SK-N-SH (cell line): ENCODE measurements at regions not wholly inside any gene's neighbourhood (a gene's known extent, or its start where the extent isn't known, plus 50 kb on each side); places are given as distances from the start of the nearest gene placed in this dataset.

Experiments used
- CTCF ChIA-PET: fragments of 300-600, 350-600 bp; formaldehyde crosslinking; extraction: SDS; loops from one replicate; lab custom pipeline; 2021; lab: Yijun Ruan, JAX
- POLR2A ChIA-PET: fragments of 350-600 bp; sonication (Branson Sonifier 250); formaldehyde crosslinking; extraction: SDS; loops from one replicate; lab custom pipeline; 2020; ENCODE audit warnings: antibody characterized with exemption, inconsistent platforms; lab: Yijun Ruan, JAX
- DNase-seq: peaks from one replicate; pipeline ENCODE4 v3.0.0; 2012
- H2AFZ ChIP-seq: fragments of 200-600 bp; sonication (generic); 2 replicates; pipeline ENCODE4 v1.8.1; 2016; ENCODE audit warnings: antibody characterized with exemption, mild to moderate bottlenecking, low read depth
- H3F3A ChIP-seq: fragments of 200-600 bp; sonication (generic); replicated peaks from 2 replicates; pipeline ENCODE3; 2016; ENCODE audit warnings: antibody characterized with exemption, mild to moderate bottlenecking; ENCODE audit not compliant: insufficient read depth
- H3K27ac ChIP-seq, 2 experiments: fragments of 200-500 bp in 1 of 2; fragments of 200-600 bp in 1 of 2; sonication (Bioruptor generic) in 1 of 2; sonication (generic), shearing (Covaris generic) in 1 of 2; 2 replicates each; pipeline versions ENCODE4 v1.5.1 to v1.6.1; 2014 to 2016; ENCODE audit warnings: low read depth in 2 of 2, inconsistent platforms in 1 of 2, low read length in 1 of 2, mild to moderate bottlenecking in 1 of 2, mixed read lengths in 1 of 2
- H3K27me3 ChIP-seq: fragments of 200-600 bp; sonication (generic), shearing (Covaris generic); 2 replicates; pipeline ENCODE4 v1.6.1; 2016; ENCODE audit warnings: mixed run types; ENCODE audit not compliant: insufficient read depth
- H3K36me3 ChIP-seq, 2 experiments: fragments of 200-500 bp in 1 of 2; fragments of 200-600 bp in 1 of 2; sonication (Bioruptor generic) in 1 of 2; sonication (generic) in 1 of 2; replicated peaks in 1 of 2; 2 replicates each; pipeline versions ENCODE3 to v1.5.1; 2014 to 2016; ENCODE audit warnings: low read length in 1 of 2, mild to moderate bottlenecking in 1 of 2; ENCODE audit not compliant: insufficient read depth in 2 of 2, control insufficient read depth in 1 of 2
- H3K4me1 ChIP-seq, 2 experiments: fragments of 200-500 bp in 1 of 2; fragments of 200-600 bp in 1 of 2; sonication (Bioruptor generic) in 1 of 2; sonication (generic), shearing (Covaris generic) in 1 of 2; 2 replicates each; pipeline versions ENCODE4 v1.5.1 to v1.6.1; 2014 to 2016; ENCODE audit warnings: low read depth in 1 of 2, low read length in 1 of 2, mixed run types in 1 of 2; ENCODE audit not compliant: insufficient read depth in 2 of 2, control insufficient read depth in 1 of 2
- H3K4me2 ChIP-seq: fragments of 200-600 bp; sonication (generic), shearing (Covaris generic); 2 replicates; pipeline ENCODE4 v1.6.1; 2017; ENCODE audit warnings: mixed run types
- H3K4me3 ChIP-seq, 2 experiments: fragments of 200-500 bp in 1 of 2; fragments of 200-600 bp in 1 of 2; sonication (Bioruptor generic) in 1 of 2; sonication (generic), shearing (Covaris generic) in 1 of 2; 2 replicates each; pipeline versions ENCODE4 v1.5.1 to v1.8.1; 2014 to 2016; ENCODE audit warnings: low read depth in 2 of 2, inconsistent platforms in 1 of 2, low read length in 1 of 2, mild to moderate bottlenecking in 1 of 2, mixed read lengths in 1 of 2, moderate library complexity in 1 of 2
- H3K79me2 ChIP-seq: fragments of 200-600 bp; sonication (generic); 2 replicates; pipeline ENCODE4 v1.8.1; 2017; ENCODE audit warnings: mild to moderate bottlenecking; ENCODE audit not compliant: insufficient read depth
- H3K9ac ChIP-seq: fragments of 200-600 bp; sonication (generic); 2 replicates; pipeline ENCODE4 v1.6.1; 2017; ENCODE audit warnings: mixed run types
- H3K9me2 ChIP-seq: fragments of 200-600 bp; sonication (generic); 2 replicates; pipeline ENCODE4 v1.6.1; 2017; ENCODE audit warnings: mixed run types
- H3K9me3 ChIP-seq: fragments of 200-600 bp; sonication (generic); 2 replicates; pipeline ENCODE4 v1.6.1; 2017; ENCODE audit warnings: mixed run types, mild to moderate bottlenecking, moderate library complexity
- H4K20me1 ChIP-seq: fragments of 200-600 bp; sonication (generic); 2 replicates; pipeline ENCODE4 v1.6.1; 2017; ENCODE audit warnings: mild to moderate bottlenecking, mixed run types; ENCODE audit not compliant: insufficient read depth
- EP300 ChIP-seq, 2 experiments: IDR thresholded peaks; 2 replicates each; pipeline versions ENCODE4 v1.4.0 to v1.6.1; 2012; ENCODE audit warnings: borderline replicate concordance in 1 of 2, low read depth in 1 of 2, low read length in 1 of 2
- FOXM1 ChIP-seq: IDR thresholded peaks from 2 replicates; pipeline ENCODE4 v1.4.0; 2012; ENCODE audit warnings: low read depth, mild to moderate bottlenecking
- GABPA ChIP-seq: IDR thresholded peaks from 2 replicates; pipeline ENCODE4 v1.4.0; 2012; ENCODE audit warnings: low read depth, mild to moderate bottlenecking
- MAX ChIP-seq: IDR thresholded peaks from 2 replicates; pipeline ENCODE4 v1.4.0; 2012; ENCODE audit warnings: low read depth
- NFIC ChIP-seq: IDR thresholded peaks from 2 replicates; pipeline ENCODE4 v1.4.0; 2012; ENCODE audit warnings: borderline replicate concordance
- POLR2AphosphoS5 ChIP-seq: IDR thresholded peaks from 2 replicates; pipeline ENCODE4 v1.6.1; 2012; ENCODE audit warnings: low read depth, low read length
- TCF12 ChIP-seq: IDR thresholded peaks from 2 replicates; pipeline ENCODE4 v1.4.0; 2012
- ZBTB33 ChIP-seq: IDR thresholded peaks from 2 replicates; pipeline ENCODE4 v1.4.0; 2012; ENCODE audit warnings: low read depth, borderline replicate concordance
- WGBS: methylation state at CpG from one replicate; pipeline ENCODE4 v1.1.6; 2017; ENCODE audit warnings: low lambda C conversion rate; 5-methylcytosine and 5-hydroxymethylcytosine counted together
- TF ChIP-seq, protein P1 (sequence below): IDR thresholded peaks from 2 replicates; pipeline ENCODE4; 2012

DNA sequence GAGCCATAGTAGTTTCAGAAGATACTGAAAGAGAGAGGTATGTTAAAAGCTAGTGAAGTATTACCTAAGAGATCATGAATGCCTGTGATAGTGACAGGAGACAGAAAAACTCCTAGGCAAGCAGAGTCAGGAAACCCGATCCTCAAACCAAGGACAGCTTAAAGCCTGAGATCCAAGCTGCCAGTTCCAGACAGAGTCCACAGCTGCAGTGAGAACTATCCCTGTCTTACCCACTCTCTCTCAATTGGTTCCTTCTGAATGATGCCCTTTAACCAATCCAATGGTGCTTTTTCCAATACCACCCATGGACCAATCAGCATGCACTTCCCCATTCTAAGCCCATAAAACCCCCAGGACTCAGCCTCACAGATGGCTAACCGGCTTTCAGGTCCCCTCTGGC lies 90.4 kb upstream of the PCDH10 start:
- H3K9me2 ChIP-seq: no peaks in the 10 kb centered on the region
- H3K27me3 ChIP-seq: no peaks in the 10 kb centered on the region
- H3K79me2 ChIP-seq: no peaks in the 10 kb centered on the region
- CTCF ChIA-PET: no interaction called here
- H4K20me1 ChIP-seq: no peaks in the 10 kb centered on the region
- no peak overlapping the region for H3K4me2 ChIP-seq
- no peak overlapping the region for H2AFZ ChIP-seq
- WGBS: 3% methylated on average over 2 of the region's 2 CpGs
- no peak overlapping the region for H3K4me3 ChIP-seq
- DNase-seq: no peak
- no peaks in the 10 kb centered on the region for H3F3A ChIP-seq
- no peak overlapping the region for H3K9ac ChIP-seq
- no peak overlapping the region for H3K27ac ChIP-seq
- H3K36me3 ChIP-seq: no peaks in the 10 kb centered on the region
- H3K9me3 ChIP-seq: no peaks in the 10 kb centered on the region
- no peaks in the 10 kb centered on the region for H3K4me1 ChIP-seq
- POLR2A ChIA-PET: no interaction called here
- no peak for TF ChIP-seq GABPA
- no peak for TF ChIP-seq POLR2AphosphoS5

- CTCF ChIA-PET: no interaction called here
- H4K20me1 ChIP-seq: no peaks in the 10 kb centered on the region
Measured at GRCh38 chr4:133059117-133059516, 90.0 kb upstream of the PCDH10 start.

More at GRCh38 chr4:133059117-133059516, 90.0 kb upstream of the PCDH10 start:
- no peak overlapping the region for H3K4me2 ChIP-seq
- POLR2A ChIA-PET: no interaction called here
- H2AFZ ChIP-seq: no peak overlapping the region
- H3K79me2 ChIP-seq: no peaks in the 10 kb centered on the region
- H3F3A ChIP-seq: no peaks in the 10 kb centered on the region
- no peaks in the 10 kb centered on the region for H3K9me3 ChIP-seq
- H3K9ac ChIP-seq: no peak overlapping the region
- WGBS: 17% methylated on average over 7 of the region's 7 CpGs
- no peaks in the 10 kb centered on the region for H3K4me1 ChIP-seq
- no peak overlapping the region for H3K27ac ChIP-seq
- no peak for DNase-seq
- H3K27me3 ChIP-seq: no peaks in the 10 kb centered on the region
- no peak overlapping the region for H3K4me3 ChIP-seq
- no peaks in the 10 kb centered on the region for H3K36me3 ChIP-seq
- H3K9me2 ChIP-seq: no peaks in the 10 kb centered on the region
- TF ChIP-seq FOXM1 (no peak), TCF12 (no peak), NFIC (no peak), EP300 (IDR thresholded peaks at IDR 0.05; ENCODE audit: borderline replicate concordance in 1 of 2, low read depth in 1 of 2, low read length in 1 of 2) (no peak), ZBTB33 (no peak), MAX (no peak), POLR2AphosphoS5 (no peak)
- TF ChIP-seq, protein P1, sequence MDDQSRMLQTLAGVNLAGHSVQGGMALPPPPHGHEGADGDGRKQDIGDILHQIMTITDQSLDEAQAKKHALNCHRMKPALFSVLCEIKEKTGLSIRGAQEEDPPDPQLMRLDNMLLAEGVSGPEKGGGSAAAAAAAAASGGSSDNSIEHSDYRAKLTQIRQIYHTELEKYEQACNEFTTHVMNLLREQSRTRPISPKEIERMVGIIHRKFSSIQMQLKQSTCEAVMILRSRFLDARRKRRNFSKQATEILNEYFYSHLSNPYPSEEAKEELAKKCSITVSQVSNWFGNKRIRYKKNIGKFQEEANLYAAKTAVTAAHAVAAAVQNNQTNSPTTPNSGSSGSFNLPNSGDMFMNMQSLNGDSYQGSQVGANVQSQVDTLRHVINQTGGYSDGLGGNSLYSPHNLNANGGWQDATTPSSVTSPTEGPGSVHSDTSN: no peak
